ENCODE measurements at regions not wholly inside any gene's neighbourhood (a gene's known extent, or its start where the extent isn't known, plus 50 kb on each side); places are given as distances from the start of the nearest gene placed in this dataset.

DNA sequence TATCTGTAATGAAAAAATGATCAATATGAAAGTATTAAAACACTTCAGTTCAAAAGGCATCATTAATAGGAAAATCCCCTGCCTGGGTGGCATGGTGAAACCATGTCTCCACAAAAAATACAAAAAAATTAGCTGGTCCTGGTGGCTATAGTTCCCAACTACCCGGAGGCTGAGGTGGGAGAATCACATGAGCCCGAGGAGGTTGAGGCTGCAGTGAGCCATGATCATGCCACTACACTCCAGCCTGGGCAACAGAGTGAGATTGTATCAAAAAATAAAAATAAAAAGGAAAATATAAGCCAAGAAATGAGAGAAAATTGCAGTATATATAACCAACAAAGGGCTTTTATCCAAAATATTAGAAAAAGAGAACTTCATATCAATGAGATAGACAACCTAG, 71.6 kb upstream of the MYCN start:
- Histone ChIP-seq H3K27me3 (ENCODE audit: control insufficient read depth, insufficient read depth, low read length) (no peaks in the 10 kb centered on the region), H3K27ac (ENCODE audit: low read length) (no peak overlapping the region)

DNA sequence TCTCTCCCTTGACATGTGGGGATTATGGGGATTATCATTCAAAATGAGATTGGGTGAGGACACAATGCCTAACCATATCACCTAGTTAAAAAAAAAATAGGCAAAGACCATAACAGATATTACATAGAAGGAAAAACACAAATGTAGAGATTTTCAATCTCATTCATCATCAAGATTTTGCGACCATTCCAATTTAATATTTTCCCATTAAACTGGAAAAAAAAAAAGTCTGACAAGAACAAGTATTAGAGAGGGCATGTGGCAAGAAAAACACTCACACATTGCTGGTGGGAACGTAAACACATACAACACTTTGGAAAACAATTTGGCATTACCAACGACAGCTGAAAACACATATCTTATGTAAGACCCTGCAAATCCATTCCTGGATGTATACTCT, 71.0 kb upstream of the MYCN start:
- Histone ChIP-seq H3K4me3 (ENCODE audit: low read depth in 2 of 2, low read length in 2 of 2) (no peak overlapping the region), H3K36me3 (ENCODE audit: control insufficient read depth, insufficient read depth, low read length) (no peaks in the 10 kb centered on the region), H3K4me1 (ENCODE audit: control insufficient read depth, insufficient read depth, low read length) (no peaks in the 10 kb centered on the region), H3K27ac (ENCODE audit: low read length) (no peak overlapping the region), H3K27me3 (ENCODE audit: control insufficient read depth, insufficient read depth, low read length) (no peaks in the 10 kb centered on the region), H3K9me3 (ENCODE audit: control insufficient read depth, insufficient read depth, low read depth, low read length) (no peaks in the 10 kb centered on the region)
- TF ChIP-seq, protein P1, sequence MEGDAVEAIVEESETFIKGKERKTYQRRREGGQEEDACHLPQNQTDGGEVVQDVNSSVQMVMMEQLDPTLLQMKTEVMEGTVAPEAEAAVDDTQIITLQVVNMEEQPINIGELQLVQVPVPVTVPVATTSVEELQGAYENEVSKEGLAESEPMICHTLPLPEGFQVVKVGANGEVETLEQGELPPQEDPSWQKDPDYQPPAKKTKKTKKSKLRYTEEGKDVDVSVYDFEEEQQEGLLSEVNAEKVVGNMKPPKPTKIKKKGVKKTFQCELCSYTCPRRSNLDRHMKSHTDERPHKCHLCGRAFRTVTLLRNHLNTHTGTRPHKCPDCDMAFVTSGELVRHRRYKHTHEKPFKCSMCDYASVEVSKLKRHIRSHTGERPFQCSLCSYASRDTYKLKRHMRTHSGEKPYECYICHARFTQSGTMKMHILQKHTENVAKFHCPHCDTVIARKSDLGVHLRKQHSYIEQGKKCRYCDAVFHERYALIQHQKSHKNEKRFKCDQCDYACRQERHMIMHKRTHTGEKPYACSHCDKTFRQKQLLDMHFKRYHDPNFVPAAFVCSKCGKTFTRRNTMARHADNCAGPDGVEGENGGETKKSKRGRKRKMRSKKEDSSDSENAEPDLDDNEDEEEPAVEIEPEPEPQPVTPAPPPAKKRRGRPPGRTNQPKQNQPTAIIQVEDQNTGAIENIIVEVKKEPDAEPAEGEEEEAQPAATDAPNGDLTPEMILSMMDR (IDR thresholded peaks at IDR 0.05), result no peak
- TF ChIP-seq TCF7L2 (IDR thresholded peaks at IDR 0.05; ENCODE audit: low read depth, low read length) (no peak), POLR2AphosphoS5 (IDR thresholded peaks at IDR 0.05; ENCODE audit: low read depth, low read length) (no peak), SIN3A (IDR thresholded peaks at IDR 0.05; ENCODE audit: borderline replicate concordance, insufficient read depth, low read depth, low read length) (no peak)
- intact Hi-C loops (cut with micrococcal nuclease; ENCODE audit: unreplicated experiment), result no loop called here
- in situ Hi-C loops (cut with HindIII; ENCODE audit: low pct_unique_long_range_greater_than_20kb, low sequenced_read_pairs), result no loop called here
- POLR2A ChIA-PET, result no interaction called here
- DNase-seq (ENCODE audit: low read depth, low spot score) (no peak), ATAC-seq (no peak)
- no TSS peak for BruUV-seq (replicated peaks)
- CTCF ChIA-PET, result no interaction called here

More for the DNA sequence above, 71.6 kb upstream of the MYCN start:
- no peaks in the 10 kb centered on the region for H3K36me3 ChIP-seq (ENCODE audit: control insufficient read depth, insufficient read depth, low read length)
- no peaks in the 10 kb centered on the region for H3K4me1 ChIP-seq (ENCODE audit: control insufficient read depth, insufficient read depth, low read length)
- BruUV-seq (replicated peaks), result no TSS peak
- no peak for DNase-seq (ENCODE audit: low read depth, low spot score)
- ChIA-PET CTCF (no interaction called here), POLR2A (no interaction called here)
- no peak overlapping the region for H3K4me3 ChIP-seq (ENCODE audit: low read depth in 2 of 2, low read length in 2 of 2)
- no peaks in the 10 kb centered on the region for H3K9me3 ChIP-seq (ENCODE audit: control insufficient read depth, insufficient read depth, low read depth, low read length)
- in situ Hi-C loops (cut with HindIII; ENCODE audit: low pct_unique_long_range_greater_than_20kb, low sequenced_read_pairs), result no loop called here
- ATAC-seq, result no peak
- intact Hi-C loops (cut with micrococcal nuclease; ENCODE audit: unreplicated experiment), result no loop called here
- TF ChIP-seq, protein P2, sequence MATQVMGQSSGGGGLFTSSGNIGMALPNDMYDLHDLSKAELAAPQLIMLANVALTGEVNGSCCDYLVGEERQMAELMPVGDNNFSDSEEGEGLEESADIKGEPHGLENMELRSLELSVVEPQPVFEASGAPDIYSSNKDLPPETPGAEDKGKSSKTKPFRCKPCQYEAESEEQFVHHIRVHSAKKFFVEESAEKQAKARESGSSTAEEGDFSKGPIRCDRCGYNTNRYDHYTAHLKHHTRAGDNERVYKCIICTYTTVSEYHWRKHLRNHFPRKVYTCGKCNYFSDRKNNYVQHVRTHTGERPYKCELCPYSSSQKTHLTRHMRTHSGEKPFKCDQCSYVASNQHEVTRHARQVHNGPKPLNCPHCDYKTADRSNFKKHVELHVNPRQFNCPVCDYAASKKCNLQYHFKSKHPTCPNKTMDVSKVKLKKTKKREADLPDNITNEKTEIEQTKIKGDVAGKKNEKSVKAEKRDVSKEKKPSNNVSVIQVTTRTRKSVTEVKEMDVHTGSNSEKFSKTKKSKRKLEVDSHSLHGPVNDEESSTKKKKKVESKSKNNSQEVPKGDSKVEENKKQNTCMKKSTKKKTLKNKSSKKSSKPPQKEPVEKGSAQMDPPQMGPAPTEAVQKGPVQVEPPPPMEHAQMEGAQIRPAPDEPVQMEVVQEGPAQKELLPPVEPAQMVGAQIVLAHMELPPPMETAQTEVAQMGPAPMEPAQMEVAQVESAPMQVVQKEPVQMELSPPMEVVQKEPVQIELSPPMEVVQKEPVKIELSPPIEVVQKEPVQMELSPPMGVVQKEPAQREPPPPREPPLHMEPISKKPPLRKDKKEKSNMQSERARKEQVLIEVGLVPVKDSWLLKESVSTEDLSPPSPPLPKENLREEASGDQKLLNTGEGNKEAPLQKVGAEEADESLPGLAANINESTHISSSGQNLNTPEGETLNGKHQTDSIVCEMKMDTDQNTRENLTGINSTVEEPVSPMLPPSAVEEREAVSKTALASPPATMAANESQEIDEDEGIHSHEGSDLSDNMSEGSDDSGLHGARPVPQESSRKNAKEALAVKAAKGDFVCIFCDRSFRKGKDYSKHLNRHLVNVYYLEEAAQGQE (IDR thresholded peaks at IDR 0.05; ENCODE audit: insufficient read depth in 1 of 2, low read depth in 2 of 2, low read length in 1 of 2), result no peak
- no peak for TF ChIP-seq POLR2AphosphoS5 (IDR thresholded peaks at IDR 0.05; ENCODE audit: low read depth, low read length)
- TF ChIP-seq, protein P1 (IDR thresholded peaks at IDR 0.05), result no peak
- TF ChIP-seq TCF7L2 (IDR thresholded peaks at IDR 0.05; ENCODE audit: low read depth, low read length), result no peak
- TF ChIP-seq SIN3A (IDR thresholded peaks at IDR 0.05; ENCODE audit: borderline replicate concordance, insufficient read depth, low read depth, low read length), result no peak
